Fibroblast of pulmonary artery (primary cell): ENCODE measurements at regions not wholly inside any gene's neighbourhood (a gene's known extent, or its start where the extent isn't known, plus 50 kb on each side); places are given as distances from the start of the nearest gene placed in this dataset.

Experiments
- DNase-seq: peaks from one replicate; pipeline ENCODE4 v3.0.0-alpha.2; 2010; ENCODE audit warnings: low read depth
- H3K4me3 ChIP-seq: replicated peaks from 2 replicates; pipeline ENCODE4 v1.5.1; 2011; ENCODE audit warnings: low read depth, mild to moderate bottlenecking, control low read depth, low read length, moderate library complexity
- CTCF ChIP-seq: IDR thresholded peaks from 2 replicates; pipeline ENCODE4 v1.5.1; 2011; ENCODE audit warnings: mild to moderate bottlenecking, control low read depth, low read length, inconsistent platforms; ENCODE audit errors: missing control alignments

DNA sequence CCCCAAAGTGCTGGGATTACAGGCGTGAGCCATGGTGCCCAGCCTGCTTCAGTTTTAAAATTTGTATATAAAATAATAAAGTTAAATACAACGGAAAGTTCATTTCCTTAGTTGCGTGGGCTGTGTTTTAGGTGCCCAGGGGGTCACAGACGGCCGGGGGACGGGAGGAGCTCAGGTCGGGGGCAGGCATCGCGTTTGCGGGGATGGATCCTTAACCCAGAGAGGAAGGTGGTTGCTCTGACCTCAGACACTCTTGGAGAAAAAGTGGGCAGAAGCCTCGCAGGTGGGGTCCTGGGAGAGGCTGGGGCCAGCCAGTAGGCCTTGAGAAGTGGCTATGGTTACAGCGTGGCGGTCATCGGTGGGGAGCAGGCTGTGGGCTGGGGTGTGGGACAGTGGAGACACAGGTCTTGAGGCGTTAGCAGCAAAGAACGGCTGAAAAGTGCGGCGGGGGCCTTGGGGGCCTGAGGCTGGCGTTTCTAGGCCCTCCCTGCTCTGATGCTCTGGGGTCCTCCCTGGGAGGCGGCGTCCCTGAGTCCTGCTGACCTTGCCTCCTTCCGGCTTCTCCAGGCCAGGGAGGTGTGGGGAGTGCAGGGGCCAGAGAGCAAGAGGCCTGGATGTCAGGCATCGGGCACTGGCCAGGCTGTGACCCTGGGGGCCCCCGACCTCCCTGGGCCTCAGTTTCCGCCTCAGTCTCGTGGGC, 54.4 kb downstream of the UNCX start:
- no peak for DNase-seq
- H3K4me3 ChIP-seq, result no peak overlapping the region
- no peak for TF ChIP-seq CTCF

DNA sequence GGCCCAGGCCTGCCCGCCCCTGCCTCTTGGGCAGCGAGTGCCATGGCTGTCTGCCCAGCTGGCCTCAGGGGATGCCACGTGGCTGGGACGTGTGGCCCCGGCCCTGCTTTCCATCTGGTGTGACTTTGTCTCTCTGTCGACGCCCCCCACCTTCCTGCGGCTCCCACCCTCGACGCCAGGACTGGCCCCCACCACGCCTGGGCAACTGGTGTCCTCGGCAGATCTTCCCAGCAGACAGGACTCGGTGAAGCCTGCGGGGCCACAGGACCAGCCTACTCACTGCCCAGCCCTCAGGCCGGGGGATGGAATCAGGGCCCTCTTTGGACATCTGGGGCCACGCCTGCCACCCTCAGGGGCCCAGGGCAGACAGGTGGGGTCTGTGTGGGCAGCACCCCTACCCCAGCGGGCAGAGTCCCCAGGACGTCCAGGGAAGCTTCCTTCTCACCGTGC, 55.1 kb downstream of the UNCX start:
- H3K4me3 ChIP-seq, result no peak overlapping the region
- DNase-seq, result no peak
- no peak for TF ChIP-seq CTCF

DNA sequence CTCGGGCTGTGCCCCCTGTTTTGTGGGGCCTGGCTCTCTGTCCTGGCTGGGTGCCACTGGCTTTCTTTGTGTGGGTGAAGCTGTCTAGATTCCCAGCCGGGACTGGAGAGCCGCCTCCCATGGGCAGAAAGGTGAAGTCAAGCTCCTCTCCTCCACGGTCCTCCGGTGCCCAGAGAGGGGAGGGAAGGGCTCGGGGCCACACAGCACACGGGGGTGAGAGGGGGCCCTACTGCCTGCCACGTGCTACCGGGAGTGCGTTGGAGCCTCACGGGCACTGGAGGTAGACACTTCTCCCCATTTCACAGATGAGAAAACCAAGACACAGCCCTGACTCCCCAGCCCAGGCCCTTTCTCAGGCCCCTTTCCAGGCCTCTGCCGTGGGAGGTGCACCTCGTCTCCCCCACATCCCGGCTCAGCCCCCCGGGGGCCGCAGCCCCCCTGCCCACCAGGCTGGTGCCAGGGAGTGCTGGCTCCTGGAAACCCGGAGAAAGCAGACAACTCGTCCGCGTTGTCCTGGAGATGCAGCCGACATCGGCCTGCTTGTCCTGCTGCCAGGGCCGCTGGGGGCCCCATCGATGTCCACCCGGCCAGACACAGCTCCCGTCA, 55.8 kb downstream of the UNCX start:
- H3K4me3 ChIP-seq, result no peak overlapping the region
- TF ChIP-seq CTCF, result no peak
- DNase-seq, result no peak

GRCh38 chr7:1288996-1289551, 56.4 kb downstream of the UNCX start:
- no peak for DNase-seq
- TF ChIP-seq CTCF, result no peak
- H3K4me3 ChIP-seq, result no peak overlapping the region

DNA sequence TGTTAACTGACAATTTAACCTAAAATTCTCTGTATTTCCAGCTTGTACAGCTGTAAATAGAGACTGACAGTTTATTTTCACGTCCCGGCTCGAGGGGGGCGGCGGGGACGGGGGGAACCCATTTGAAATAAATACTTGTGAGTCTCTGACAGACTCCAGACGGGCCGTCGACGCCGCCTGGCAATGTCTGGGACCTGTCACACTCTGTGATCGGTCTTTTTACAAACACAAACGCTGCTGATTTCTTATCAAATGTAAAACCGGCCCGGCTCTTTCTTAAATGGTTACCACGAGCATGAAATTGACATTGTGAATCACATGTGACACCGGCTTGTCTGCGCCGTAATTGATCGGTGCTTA, 57.0 kb downstream of the UNCX start:
- TF ChIP-seq CTCF, result no peak
- no peak for DNase-seq
- H3K4me3 ChIP-seq, result no peak overlapping the region

DNA sequence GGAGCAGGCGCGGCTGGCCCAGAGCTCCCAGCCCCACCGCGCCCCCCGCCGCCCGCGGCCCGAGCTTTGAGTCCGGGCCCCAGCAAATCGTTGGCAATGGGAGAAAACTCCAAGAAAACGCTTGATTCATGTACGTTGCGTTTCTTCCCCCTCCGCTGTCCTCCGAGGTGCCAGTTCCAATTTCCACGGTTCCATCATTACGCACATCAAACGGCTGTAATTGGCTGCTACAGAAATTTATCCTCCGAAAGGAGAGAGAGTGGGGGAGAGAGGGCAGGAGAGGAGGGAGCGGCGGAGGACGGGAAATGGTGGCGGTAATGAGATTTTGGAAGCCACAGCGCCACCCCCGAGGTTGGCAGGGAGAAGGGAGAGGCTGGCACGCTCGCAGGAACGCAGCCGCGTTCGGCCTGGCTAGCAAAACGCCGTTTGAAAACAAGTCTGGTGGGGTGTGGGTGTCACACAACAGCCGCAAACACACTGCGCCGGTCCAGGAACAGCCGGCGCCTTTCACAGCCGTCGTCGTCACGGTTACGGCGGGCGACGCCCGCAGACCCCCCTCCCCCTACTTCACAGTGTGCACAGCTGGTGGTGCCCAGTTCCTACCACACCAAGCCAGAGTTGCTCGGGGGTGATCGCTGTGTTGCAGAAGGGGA, 57.5 kb downstream of the UNCX start:
- TF ChIP-seq CTCF, result no peak
- peak; percentile 14 for DNase-seq

More for the DNA sequence above, 57.5 kb downstream of the UNCX start:
- peak overlapping the region; percentile 32 for H3K4me3 ChIP-seq
